Liver (tissue), 8 donors: ENCODE measurements at regions not wholly inside any gene's neighbourhood (a gene's known extent, or its start where the extent isn't known, plus 50 kb on each side); places are given as distances from the start of the nearest gene placed in this dataset.
"Not testable (repeated sequence)": the region's sequence is repeated elsewhere in the genome, so short reads cannot be mapped to it uniquely, and the experiment has no call there.

Experiments
- DNase-seq: peaks from one replicate; pipeline ENCODE4 v3.0.0-alpha.2; 2017; ENCODE audit warnings: low spot score
- H3K27ac ChIP-seq, 2 donors: one replicate each; pipeline ENCODE4 v1.7.0; 2013; ENCODE audit warnings: inconsistent platforms in 2 of 2, low read length in 2 of 2, control low read depth in 1 of 2, low read depth in 1 of 2, mild to moderate bottlenecking in 1 of 2
- H3K27me3 ChIP-seq, 4 donors: one replicate each; pipeline versions ENCODE4 v1.6.1 to v1.7.0; 2013; ENCODE audit warnings: low read length in 3 of 4, inconsistent platforms in 1 of 4, mild to moderate bottlenecking in 1 of 4, moderate library complexity in 1 of 4; ENCODE audit not compliant: control insufficient read depth in 4 of 4, insufficient read depth in 4 of 4
- H3K36me3 ChIP-seq, 4 donors: one replicate each; pipeline versions ENCODE4 v1.6.1 to v1.7.0; 2013; ENCODE audit warnings: low read length in 3 of 4, mild to moderate bottlenecking in 3 of 4, low read depth in 1 of 4, moderate library complexity in 1 of 4; ENCODE audit not compliant: control insufficient read depth in 4 of 4, insufficient read depth in 3 of 4
- H3K4me1 ChIP-seq, 4 donors: one replicate each; pipeline versions ENCODE4 v1.6.1 to v1.7.0; 2013; ENCODE audit warnings: low read length in 3 of 4, mild to moderate bottlenecking in 3 of 4, moderate library complexity in 1 of 4; ENCODE audit not compliant: control insufficient read depth in 4 of 4, insufficient read depth in 4 of 4
- H3K4me3 ChIP-seq, 3 donors: one replicate each; pipeline versions ENCODE4 v1.6.1 to v1.7.0; 2013; ENCODE audit warnings: low read length in 3 of 3, control low read depth in 1 of 3, low read depth in 1 of 3, mild to moderate bottlenecking in 1 of 3
- H3K9ac ChIP-seq, 2 donors: one replicate each; pipeline ENCODE4 v1.7.0; 2013; ENCODE audit warnings: low read length in 2 of 2, mild to moderate bottlenecking in 2 of 2, moderate library complexity in 2 of 2, control low read depth in 1 of 2, low read depth in 1 of 2
- H3K9me3 ChIP-seq, 4 donors: one replicate each; pipeline versions ENCODE4 v1.6.1 to v1.7.0; 2013; ENCODE audit warnings: low read length in 3 of 4; ENCODE audit not compliant: control insufficient read depth in 4 of 4
- ATF3 ChIP-seq: IDR thresholded peaks from 2 replicates; pipeline ENCODE4 v1.6.1; 2016; ENCODE audit warnings: antibody characterized with exemption
- CTCF ChIP-seq: fragments of 150-350 bp; IDR thresholded peaks from 2 replicates; pipeline ENCODE4 v1.5.1; 2017; ENCODE audit warnings: improper control_type of control experiment, low read depth, low read length; ENCODE audit not compliant: missing input control
- EGR1 ChIP-seq, 2 donors: IDR thresholded peaks; 2 replicates each; pipeline ENCODE4 v1.6.1; 2016 to 2018; ENCODE audit warnings: antibody characterized with exemption in 2 of 2, low read depth in 2 of 2
- FOXA1 ChIP-seq: IDR thresholded peaks from 2 replicates; pipeline ENCODE4 v1.6.1; 2016; ENCODE audit warnings: antibody characterized with exemption
- FOXA2 ChIP-seq: IDR thresholded peaks from 2 replicates; pipeline ENCODE4 v1.6.1; 2016; ENCODE audit warnings: antibody characterized with exemption
- GABPA ChIP-seq, 2 donors: IDR thresholded peaks in 1 of 2; conservative IDR thresholded peaks in 1 of 2; 2 replicates each; pipeline ENCODE4 v1.6.1; 2016; ENCODE audit warnings: antibody characterized with exemption in 2 of 2, mild to moderate bottlenecking in 1 of 2, moderate library complexity in 1 of 2
- HNF4A ChIP-seq, 2 donors: conservative IDR thresholded peaks; 2 replicates each; pipeline ENCODE4 v1.6.1; 2016; ENCODE audit warnings: antibody characterized with exemption in 2 of 2, mild to moderate bottlenecking in 2 of 2
- HNF4G ChIP-seq: IDR thresholded peaks from 2 replicates; pipeline ENCODE4 v1.6.1; 2016; ENCODE audit warnings: antibody characterized with exemption
- JUND ChIP-seq, 2 donors: IDR thresholded peaks; 2 replicates each; pipeline ENCODE4 v1.6.1; 2016; ENCODE audit warnings: antibody characterized with exemption in 2 of 2
- MAX ChIP-seq: IDR thresholded peaks from 2 replicates; pipeline ENCODE4 v1.6.1; 2016; ENCODE audit warnings: antibody characterized with exemption
- NR2F2 ChIP-seq: IDR thresholded peaks from 2 replicates; pipeline ENCODE4 v1.6.1; 2016; ENCODE audit warnings: antibody characterized with exemption
- RAD21 ChIP-seq, 2 donors: IDR thresholded peaks; 2 replicates each; pipeline ENCODE4 v1.6.1; 2016; ENCODE audit warnings: antibody characterized with exemption in 2 of 2, mild to moderate bottlenecking in 2 of 2
- REST ChIP-seq: IDR thresholded peaks from 2 replicates; pipeline ENCODE4 v1.6.1; 2016; ENCODE audit warnings: antibody characterized with exemption, mild to moderate bottlenecking
- RXRA ChIP-seq, 2 donors: IDR thresholded peaks; 2 replicates each; pipeline ENCODE4 v1.6.1; 2017 to 2018; ENCODE audit warnings: antibody characterized with exemption in 2 of 2, mild to moderate bottlenecking in 1 of 2
- SP1 ChIP-seq: IDR thresholded peaks from 2 replicates; pipeline ENCODE4 v1.6.1; 2018; ENCODE audit warnings: antibody characterized with exemption, mild to moderate bottlenecking
- TAF1 ChIP-seq: conservative IDR thresholded peaks from 2 replicates; pipeline ENCODE4 v1.6.1; 2016; ENCODE audit warnings: antibody characterized with exemption, mild to moderate bottlenecking
- YY1 ChIP-seq: IDR thresholded peaks from 2 replicates; pipeline ENCODE4 v1.6.1; 2016; ENCODE audit warnings: antibody characterized with exemption, mild to moderate bottlenecking
- ZBTB33 ChIP-seq: IDR thresholded peaks from 2 replicates; pipeline ENCODE4 v1.6.1; 2016; ENCODE audit warnings: antibody characterized with exemption
- WGBS: extraction: QIAGEN DNeasy Blood & Tissue Kit; methylation state at CpG from one replicate; pipeline ENCODE4 v1.1.7; 2013; 5-methylcytosine and 5-hydroxymethylcytosine counted together
- donor health status: healthy.
- donor health status: healthy.
- donor health status: healthy.
- donor health status: healthy.
- donor health status: healthy.

GRCh38 chr9:94441146-94441545, 112.7 kb upstream of the NUTM2F start:
- H3K27ac ChIP-seq, H3K36me3 ChIP-seq, H3K27me3 ChIP-seq, H3K9ac ChIP-seq, DNase-seq, H3K4me3 ChIP-seq, H3K9me3 ChIP-seq, H3K4me1 ChIP-seq: not testable (repeated sequence)
- 50% methylated on average over 1 of the region's 1 CpG for WGBS

GRCh38 chr9:94441796-94442195, 113.1 kb upstream of the PCAT7 start:
- DNase-seq, result no peak
- H3K4me1 ChIP-seq, result no peaks in the 10 kb centered on the region
- peaks cover under 1 to 5% (median 4%) of the 10 kb centered on the region in 4 donors for H3K36me3 ChIP-seq
- H3K27me3 ChIP-seq, result no peaks in the 10 kb centered on the region
- 96% methylated on average over 2 of the region's 2 CpGs for WGBS
- H3K4me3 ChIP-seq, result no peak overlapping the region
- H3K27ac ChIP-seq, result no peak overlapping the region
- TF ChIP-seq GABPA (IDR thresholded peaks at IDR 0.05 in 1 of 2, conservative IDR thresholded peaks at IDR 0.05 in 1 of 2) (no peak), JUND (IDR thresholded peaks at IDR 0.05) (no peak), HNF4A (conservative IDR thresholded peaks at IDR 0.05) (no peak), SP1 (no peak), REST (no peak), RAD21 (IDR thresholded peaks at IDR 0.05) (no peak), YY1 (no peak), ATF3 (no peak), HNF4G (no peak), NR2F2 (no peak), MAX (no peak), FOXA2 (no peak), RXRA (IDR thresholded peaks at IDR 0.05) (no peak), TAF1 (no peak), CTCF (no peak), FOXA1 (no peak), ZBTB33 (no peak), EGR1 (IDR thresholded peaks at IDR 0.05; ENCODE audit: low read depth in 2 of 2) (no peak)
- H3K9ac ChIP-seq, result no peak overlapping the region
- H3K9me3 ChIP-seq, result no peaks in the 10 kb centered on the region
